ENCODE measurements at regions not wholly inside any gene's neighbourhood (a gene's known extent, or its start where the extent isn't known, plus 50 kb on each side); places are given as distances from the start of the nearest gene placed in this dataset.
"Not testable (repeated sequence)": the region's sequence is repeated elsewhere in the genome, so short reads cannot be mapped to it uniquely, and the experiment has no call there.

DNA sequence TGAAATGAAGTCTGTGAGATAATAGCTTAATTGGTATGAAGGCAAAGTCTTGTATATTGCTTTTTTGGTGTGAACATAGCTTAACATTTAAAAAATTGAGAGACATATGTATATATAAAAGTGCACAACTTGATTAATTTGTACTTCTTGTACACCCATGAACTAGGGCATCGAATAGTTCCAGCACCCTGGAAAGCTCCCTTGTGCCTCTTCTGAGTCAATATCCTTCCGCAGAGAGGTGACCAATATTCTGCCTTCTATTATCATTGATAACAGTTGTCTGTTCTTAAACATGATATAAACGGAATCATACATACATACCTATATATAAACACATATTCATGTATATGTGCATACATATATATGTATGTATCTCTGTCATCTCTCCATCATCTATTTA is 185.4 kb downstream of the PHF2 start:
- no peaks in the 10 kb centered on the region for H3K9me3 ChIP-seq (ENCODE audit: control insufficient read depth, insufficient read depth, low read depth, low read length)
- H3K36me3 ChIP-seq (ENCODE audit: control insufficient read depth, insufficient read depth, low read length) = no peaks in the 10 kb centered on the region
- H3K27ac ChIP-seq (ENCODE audit: insufficient read depth, low read length) = no peak overlapping the region
- no peaks in the 10 kb centered on the region for H3K27me3 ChIP-seq (ENCODE audit: control insufficient read depth, insufficient read depth, low read length)
- no peaks in the 10 kb centered on the region for H3K79me2 ChIP-seq (ENCODE audit: control insufficient read depth, insufficient read depth, low read length)
- H4K20me1 ChIP-seq (ENCODE audit: control insufficient read depth, extremely low read depth, insufficient read depth, low read length) = no peaks in the 10 kb centered on the region
- no peak for DNase-seq (ENCODE audit: low read depth in 2 of 2)
- no peak overlapping the region for H3K9ac ChIP-seq (ENCODE audit: insufficient read depth, low read length)
- no peaks in the 10 kb centered on the region for H3K4me1 ChIP-seq (ENCODE audit: control insufficient read depth, extremely low read depth, insufficient read depth, low read length)
- no peak for TF ChIP-seq EZH2 (IDR thresholded peaks at IDR 0.05; ENCODE audit: low read length, missing control alignments)
- TF ChIP-seq, protein P1, sequence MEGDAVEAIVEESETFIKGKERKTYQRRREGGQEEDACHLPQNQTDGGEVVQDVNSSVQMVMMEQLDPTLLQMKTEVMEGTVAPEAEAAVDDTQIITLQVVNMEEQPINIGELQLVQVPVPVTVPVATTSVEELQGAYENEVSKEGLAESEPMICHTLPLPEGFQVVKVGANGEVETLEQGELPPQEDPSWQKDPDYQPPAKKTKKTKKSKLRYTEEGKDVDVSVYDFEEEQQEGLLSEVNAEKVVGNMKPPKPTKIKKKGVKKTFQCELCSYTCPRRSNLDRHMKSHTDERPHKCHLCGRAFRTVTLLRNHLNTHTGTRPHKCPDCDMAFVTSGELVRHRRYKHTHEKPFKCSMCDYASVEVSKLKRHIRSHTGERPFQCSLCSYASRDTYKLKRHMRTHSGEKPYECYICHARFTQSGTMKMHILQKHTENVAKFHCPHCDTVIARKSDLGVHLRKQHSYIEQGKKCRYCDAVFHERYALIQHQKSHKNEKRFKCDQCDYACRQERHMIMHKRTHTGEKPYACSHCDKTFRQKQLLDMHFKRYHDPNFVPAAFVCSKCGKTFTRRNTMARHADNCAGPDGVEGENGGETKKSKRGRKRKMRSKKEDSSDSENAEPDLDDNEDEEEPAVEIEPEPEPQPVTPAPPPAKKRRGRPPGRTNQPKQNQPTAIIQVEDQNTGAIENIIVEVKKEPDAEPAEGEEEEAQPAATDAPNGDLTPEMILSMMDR (conservative IDR thresholded peaks at IDR 0.05 in 1 of 2, IDR thresholded peaks at IDR 0.05 in 1 of 2; ENCODE audit: low read depth in 1 of 2, low read length in 2 of 2) = no peak
- no peak overlapping the region for H3K4me3 ChIP-seq (replicated peaks in 1 of 4; ENCODE audit: control extremely low read depth in 1 of 4, insufficient read depth in 1 of 4, low read depth in 3 of 4, low read length in 4 of 4)
- H2AFZ ChIP-seq (ENCODE audit: low read length) = no peak overlapping the region
- no peak overlapping the region for H3K4me2 ChIP-seq (ENCODE audit: extremely low read depth, insufficient read depth, low read length)

DNA sequence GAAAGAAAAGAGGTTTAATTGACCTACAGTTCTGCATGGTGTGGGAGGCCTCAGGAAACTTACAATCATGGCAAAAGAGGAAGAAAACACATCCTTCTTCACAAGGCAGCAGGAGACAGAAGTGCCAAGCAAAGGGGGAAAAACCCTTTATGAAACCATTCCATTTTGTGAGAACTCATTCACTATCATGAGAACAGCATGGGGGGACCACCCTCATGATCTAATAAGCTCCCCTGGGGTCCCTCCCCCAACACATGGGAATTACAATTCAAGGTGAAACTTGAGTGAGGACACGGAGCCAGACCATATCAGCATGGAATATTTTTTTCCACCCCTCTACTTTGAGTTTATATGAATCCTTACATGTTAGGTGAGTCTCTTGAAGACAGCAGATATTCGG is 173.7 kb downstream of the PHF2 start:
- TF ChIP-seq, protein P1 (conservative IDR thresholded peaks at IDR 0.05 in 1 of 2, IDR thresholded peaks at IDR 0.05 in 1 of 2; ENCODE audit: low read depth in 1 of 2, low read length in 2 of 2) = no peak
- TF ChIP-seq EZH2 (IDR thresholded peaks at IDR 0.05; ENCODE audit: low read length, missing control alignments) = no peak
- no peaks in the 10 kb centered on the region for H3K79me2 ChIP-seq (ENCODE audit: control insufficient read depth, insufficient read depth, low read length)
- no peak overlapping the region for H2AFZ ChIP-seq (ENCODE audit: low read length)
- no peaks in the 10 kb centered on the region for H3K9me3 ChIP-seq (ENCODE audit: control insufficient read depth, insufficient read depth, low read depth, low read length)
- H3K4me3 ChIP-seq (replicated peaks in 1 of 4; ENCODE audit: control extremely low read depth in 1 of 4, insufficient read depth in 1 of 4, low read depth in 3 of 4, low read length in 4 of 4) = no peak overlapping the region
- no peak overlapping the region for H3K4me2 ChIP-seq (ENCODE audit: extremely low read depth, insufficient read depth, low read length)
- H3K27me3 ChIP-seq (ENCODE audit: control insufficient read depth, insufficient read depth, low read length) = no peaks in the 10 kb centered on the region
- DNase-seq (ENCODE audit: low read depth in 2 of 2) = no peak
- H4K20me1 ChIP-seq (ENCODE audit: control insufficient read depth, extremely low read depth, insufficient read depth, low read length) = no peaks in the 10 kb centered on the region
- no peaks in the 10 kb centered on the region for H3K36me3 ChIP-seq (ENCODE audit: control insufficient read depth, insufficient read depth, low read length)
- H3K9ac ChIP-seq (ENCODE audit: insufficient read depth, low read length) = no peak overlapping the region
- H3K27ac ChIP-seq (ENCODE audit: insufficient read depth, low read length) = no peak overlapping the region
- no peaks in the 10 kb centered on the region for H3K4me1 ChIP-seq (ENCODE audit: control insufficient read depth, extremely low read depth, insufficient read depth, low read length)

DNA sequence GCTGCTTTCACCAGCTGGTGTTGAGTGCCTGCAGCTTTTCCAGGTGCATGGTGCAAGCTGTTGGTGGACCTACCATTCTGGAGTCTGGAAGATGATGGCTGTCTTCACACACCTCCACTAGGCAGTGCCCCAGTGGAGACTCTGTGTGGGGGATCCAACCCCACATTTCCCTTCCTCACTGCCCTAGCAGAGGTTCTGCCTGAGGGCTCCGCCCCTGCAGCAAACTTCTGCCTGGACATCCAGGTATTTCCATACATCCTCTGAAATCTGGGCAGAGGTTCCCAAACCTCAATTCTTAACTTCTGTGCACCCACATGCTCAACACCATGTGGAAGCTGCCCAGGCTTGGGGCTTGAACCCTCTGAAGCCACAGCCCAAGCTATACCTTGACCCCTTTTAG is 172.4 kb downstream of the PHF2 start:
- H2AFZ ChIP-seq (ENCODE audit: low read length); H3K4me3 ChIP-seq (replicated peaks in 1 of 4; ENCODE audit: control extremely low read depth in 1 of 4, insufficient read depth in 1 of 4, low read depth in 3 of 4, low read length in 4 of 4); H3K79me2 ChIP-seq (ENCODE audit: control insufficient read depth, insufficient read depth, low read length); H3K9ac ChIP-seq (ENCODE audit: insufficient read depth, low read length); H3K27ac ChIP-seq (ENCODE audit: insufficient read depth, low read length); H3K4me2 ChIP-seq (ENCODE audit: extremely low read depth, insufficient read depth, low read length); H3K36me3 ChIP-seq (ENCODE audit: control insufficient read depth, insufficient read depth, low read length); H3K27me3 ChIP-seq (ENCODE audit: control insufficient read depth, insufficient read depth, low read length); H3K9me3 ChIP-seq (ENCODE audit: control insufficient read depth, insufficient read depth, low read depth, low read length); H4K20me1 ChIP-seq (ENCODE audit: control insufficient read depth, extremely low read depth, insufficient read depth, low read length); DNase-seq (ENCODE audit: low read depth in 2 of 2); H3K4me1 ChIP-seq (ENCODE audit: control insufficient read depth, extremely low read depth, insufficient read depth, low read length): not testable (repeated sequence)

DNA sequence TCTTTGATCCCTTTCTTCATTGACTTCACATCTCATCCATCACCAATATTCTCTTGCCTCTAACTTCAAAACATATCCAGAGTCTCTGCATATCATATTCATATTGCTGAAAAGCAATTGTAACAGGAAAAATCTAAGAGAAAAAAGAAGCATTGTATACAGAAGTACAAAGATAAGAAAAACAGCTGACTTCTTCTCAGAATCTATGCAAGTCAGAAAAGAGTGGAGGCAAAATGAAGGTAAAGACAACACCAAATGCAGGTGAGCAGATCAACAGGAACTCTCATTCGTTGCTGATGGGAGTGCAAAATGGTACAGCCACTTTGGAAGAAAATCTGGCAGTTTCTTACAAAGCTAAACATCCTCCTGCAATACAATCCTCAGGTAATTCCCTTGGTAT is 155.6 kb downstream of the PHF2 start:
- no peaks in the 10 kb centered on the region for H3K36me3 ChIP-seq (ENCODE audit: control insufficient read depth, insufficient read depth, low read length)
- no peak overlapping the region for H3K4me3 ChIP-seq (replicated peaks in 1 of 4; ENCODE audit: control extremely low read depth in 1 of 4, insufficient read depth in 1 of 4, low read depth in 3 of 4, low read length in 4 of 4)
- H3K27ac ChIP-seq (ENCODE audit: insufficient read depth, low read length) = no peak overlapping the region
- H3K79me2 ChIP-seq (ENCODE audit: control insufficient read depth, insufficient read depth, low read length) = no peaks in the 10 kb centered on the region
- DNase-seq (ENCODE audit: low read depth in 2 of 2) = no peak
- no peak overlapping the region for H2AFZ ChIP-seq (ENCODE audit: low read length)
- TF ChIP-seq EZH2 (IDR thresholded peaks at IDR 0.05; ENCODE audit: low read length, missing control alignments) = no peak
- TF ChIP-seq, protein P1 (conservative IDR thresholded peaks at IDR 0.05 in 1 of 2, IDR thresholded peaks at IDR 0.05 in 1 of 2; ENCODE audit: low read depth in 1 of 2, low read length in 2 of 2) = no peak
- no peaks in the 10 kb centered on the region for H3K4me1 ChIP-seq (ENCODE audit: control insufficient read depth, extremely low read depth, insufficient read depth, low read length)
- H4K20me1 ChIP-seq (ENCODE audit: control insufficient read depth, extremely low read depth, insufficient read depth, low read length) = no peaks in the 10 kb centered on the region
- H3K9me3 ChIP-seq (ENCODE audit: control insufficient read depth, insufficient read depth, low read depth, low read length) = no peaks in the 10 kb centered on the region
- no peaks in the 10 kb centered on the region for H3K27me3 ChIP-seq (ENCODE audit: control insufficient read depth, insufficient read depth, low read length)
- no peak overlapping the region for H3K4me2 ChIP-seq (ENCODE audit: extremely low read depth, insufficient read depth, low read length)
- H3K9ac ChIP-seq (ENCODE audit: insufficient read depth, low read length) = no peak overlapping the region
